ENCODE measurements at regions not wholly inside any gene's neighbourhood (a gene's known extent, or its start where the extent isn't known, plus 50 kb on each side); places are given as distances from the start of the nearest gene placed in this dataset.

DNA sequence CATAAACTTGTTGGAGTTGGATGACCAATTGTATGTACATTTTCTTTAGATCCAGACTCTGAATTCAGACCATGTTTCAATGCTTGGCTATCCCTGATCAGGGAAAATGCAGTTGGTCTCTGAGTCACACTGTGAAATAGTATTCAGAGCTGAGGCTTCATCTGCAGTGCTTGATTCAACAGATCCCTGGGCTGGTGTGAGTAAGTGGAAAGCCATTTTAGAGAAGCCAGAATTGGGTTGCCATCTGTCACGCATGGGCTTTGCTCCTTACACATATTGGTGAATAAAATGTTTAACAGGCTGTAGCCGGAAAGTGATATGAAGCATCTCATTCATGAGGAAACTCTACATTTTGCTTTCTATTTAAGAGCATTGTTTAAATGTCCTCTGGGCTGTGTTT lies 50.0 kb upstream of the ACYP2 start:
- TF ChIP-seq, protein P1, sequence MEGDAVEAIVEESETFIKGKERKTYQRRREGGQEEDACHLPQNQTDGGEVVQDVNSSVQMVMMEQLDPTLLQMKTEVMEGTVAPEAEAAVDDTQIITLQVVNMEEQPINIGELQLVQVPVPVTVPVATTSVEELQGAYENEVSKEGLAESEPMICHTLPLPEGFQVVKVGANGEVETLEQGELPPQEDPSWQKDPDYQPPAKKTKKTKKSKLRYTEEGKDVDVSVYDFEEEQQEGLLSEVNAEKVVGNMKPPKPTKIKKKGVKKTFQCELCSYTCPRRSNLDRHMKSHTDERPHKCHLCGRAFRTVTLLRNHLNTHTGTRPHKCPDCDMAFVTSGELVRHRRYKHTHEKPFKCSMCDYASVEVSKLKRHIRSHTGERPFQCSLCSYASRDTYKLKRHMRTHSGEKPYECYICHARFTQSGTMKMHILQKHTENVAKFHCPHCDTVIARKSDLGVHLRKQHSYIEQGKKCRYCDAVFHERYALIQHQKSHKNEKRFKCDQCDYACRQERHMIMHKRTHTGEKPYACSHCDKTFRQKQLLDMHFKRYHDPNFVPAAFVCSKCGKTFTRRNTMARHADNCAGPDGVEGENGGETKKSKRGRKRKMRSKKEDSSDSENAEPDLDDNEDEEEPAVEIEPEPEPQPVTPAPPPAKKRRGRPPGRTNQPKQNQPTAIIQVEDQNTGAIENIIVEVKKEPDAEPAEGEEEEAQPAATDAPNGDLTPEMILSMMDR (IDR thresholded peaks at IDR 0.05; ENCODE audit: low read depth, low read length) = no peak
- no peak for TF ChIP-seq EZH2phosphoT487 (IDR thresholded peaks at IDR 0.05; ENCODE audit: low read depth)

Data from OCI-LY3 (cell line).